ENCODE measurements at regions not wholly inside any gene's neighbourhood (a gene's known extent, or its start where the extent isn't known, plus 50 kb on each side); places are given as distances from the start of the nearest gene placed in this dataset.
"Not testable (repeated sequence)": the region's sequence is repeated elsewhere in the genome, so short reads cannot be mapped to it uniquely, and the experiment has no call there.

GRCh38 chr12:88716240-88716639 is 136.0 kb upstream of the KITLG start:
- H3K36me3 ChIP-seq (ENCODE audit: control insufficient read depth in 2 of 3, insufficient read depth in 3 of 3, low read length in 3 of 3), result no peaks in the 10 kb centered on the region
- no peak overlapping the region for H3K4me3 ChIP-seq (ENCODE audit: low read length in 3 of 3)
- FAIRE-seq (no peak), DNase-seq (no peak)
- TF ChIP-seq, protein P1, sequence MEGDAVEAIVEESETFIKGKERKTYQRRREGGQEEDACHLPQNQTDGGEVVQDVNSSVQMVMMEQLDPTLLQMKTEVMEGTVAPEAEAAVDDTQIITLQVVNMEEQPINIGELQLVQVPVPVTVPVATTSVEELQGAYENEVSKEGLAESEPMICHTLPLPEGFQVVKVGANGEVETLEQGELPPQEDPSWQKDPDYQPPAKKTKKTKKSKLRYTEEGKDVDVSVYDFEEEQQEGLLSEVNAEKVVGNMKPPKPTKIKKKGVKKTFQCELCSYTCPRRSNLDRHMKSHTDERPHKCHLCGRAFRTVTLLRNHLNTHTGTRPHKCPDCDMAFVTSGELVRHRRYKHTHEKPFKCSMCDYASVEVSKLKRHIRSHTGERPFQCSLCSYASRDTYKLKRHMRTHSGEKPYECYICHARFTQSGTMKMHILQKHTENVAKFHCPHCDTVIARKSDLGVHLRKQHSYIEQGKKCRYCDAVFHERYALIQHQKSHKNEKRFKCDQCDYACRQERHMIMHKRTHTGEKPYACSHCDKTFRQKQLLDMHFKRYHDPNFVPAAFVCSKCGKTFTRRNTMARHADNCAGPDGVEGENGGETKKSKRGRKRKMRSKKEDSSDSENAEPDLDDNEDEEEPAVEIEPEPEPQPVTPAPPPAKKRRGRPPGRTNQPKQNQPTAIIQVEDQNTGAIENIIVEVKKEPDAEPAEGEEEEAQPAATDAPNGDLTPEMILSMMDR (IDR thresholded peaks at IDR 0.05; ENCODE audit: borderline replicate concordance, extremely low read depth, insufficient read depth), result no peak
- no peaks in the 10 kb centered on the region for H3K4me1 ChIP-seq (ENCODE audit: control insufficient read depth in 2 of 3, insufficient read depth in 2 of 3, low read depth in 1 of 3, low read length in 3 of 3)
- intact Hi-C loops (cut with DNase I), result no loop called here
- no peaks in the 10 kb centered on the region for H3K27me3 ChIP-seq (ENCODE audit: control insufficient read depth, insufficient read depth, low read length)
- H3K9me3 ChIP-seq (ENCODE audit: control insufficient read depth in 2 of 3, insufficient read depth in 1 of 3, low read length in 3 of 3), result no peaks in the 10 kb centered on the region
- no peak overlapping the region for H3K9ac ChIP-seq (ENCODE audit: low read length in 3 of 3)
- H3K27ac ChIP-seq (ENCODE audit: low read depth in 2 of 2, low read length in 2 of 2), result no peak overlapping the region

- DNase-seq (no peak), FAIRE-seq (no peak)
- H3K27ac ChIP-seq (ENCODE audit: low read depth in 2 of 2, low read length in 2 of 2), result no peak overlapping the region
- TF ChIP-seq, protein P1 (IDR thresholded peaks at IDR 0.05; ENCODE audit: borderline replicate concordance, extremely low read depth, insufficient read depth), result no peak
- no peaks in the 10 kb centered on the region for H3K27me3 ChIP-seq (ENCODE audit: control insufficient read depth, insufficient read depth, low read length)
- no peaks in the 10 kb centered on the region for H3K9me3 ChIP-seq (ENCODE audit: control insufficient read depth in 2 of 3, insufficient read depth in 1 of 3, low read length in 3 of 3)
- H3K4me1 ChIP-seq (ENCODE audit: control insufficient read depth in 2 of 3, insufficient read depth in 2 of 3, low read depth in 1 of 3, low read length in 3 of 3), result no peaks in the 10 kb centered on the region
- H3K4me3 ChIP-seq (ENCODE audit: low read length in 3 of 3), result no peak overlapping the region
- no peak overlapping the region for H3K9ac ChIP-seq (ENCODE audit: low read length in 3 of 3)
- no peaks in the 10 kb centered on the region for H3K36me3 ChIP-seq (ENCODE audit: control insufficient read depth in 2 of 3, insufficient read depth in 3 of 3, low read length in 3 of 3)
- intact Hi-C loops (cut with DNase I), result no loop called here
Measured at GRCh38 chr12:88715673-88716072, 135.4 kb upstream of the KITLG start.

DNA sequence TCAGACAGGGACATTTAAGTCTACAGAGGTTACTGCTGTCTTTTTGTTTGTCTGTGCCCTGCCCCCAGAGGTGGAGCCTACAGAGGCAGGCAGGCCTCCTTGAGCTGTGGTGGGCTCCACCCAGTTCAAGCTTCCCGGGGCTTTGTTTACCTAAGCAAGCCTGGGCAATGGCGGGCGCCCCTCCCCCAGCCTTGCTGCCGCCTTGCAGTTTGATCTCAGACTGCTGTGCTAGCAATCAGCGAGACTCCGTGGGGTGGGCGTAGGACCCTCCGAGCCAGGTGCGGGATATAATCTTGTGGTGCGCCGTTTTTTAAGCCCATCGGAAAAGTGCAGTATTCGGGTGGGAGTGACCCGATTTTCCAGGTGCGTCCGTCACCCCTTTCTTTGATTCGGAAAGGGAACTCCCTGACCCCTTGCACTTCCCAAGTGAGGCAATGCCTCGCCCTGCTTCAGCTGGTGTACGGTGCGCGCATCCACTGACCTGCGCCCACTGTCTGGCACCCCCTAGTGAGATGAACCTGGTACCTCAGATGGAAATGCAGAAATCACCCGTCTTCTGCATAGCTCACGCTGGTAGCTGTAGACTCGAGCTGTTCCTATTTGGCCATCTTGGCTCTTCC is 134.1 kb upstream of the KITLG start:
- H3K4me3 ChIP-seq (ENCODE audit: low read length in 3 of 3); H3K4me1 ChIP-seq (ENCODE audit: control insufficient read depth in 2 of 3, insufficient read depth in 2 of 3, low read depth in 1 of 3, low read length in 3 of 3); H3K36me3 ChIP-seq (ENCODE audit: control insufficient read depth in 2 of 3, insufficient read depth in 3 of 3, low read length in 3 of 3); H3K27ac ChIP-seq (ENCODE audit: low read depth in 2 of 2, low read length in 2 of 2); DNase-seq; intact Hi-C loops (cut with DNase I); H3K9me3 ChIP-seq (ENCODE audit: control insufficient read depth in 2 of 3, insufficient read depth in 1 of 3, low read length in 3 of 3); FAIRE-seq; H3K9ac ChIP-seq (ENCODE audit: low read length in 3 of 3); H3K27me3 ChIP-seq (ENCODE audit: control insufficient read depth, insufficient read depth, low read length): not testable (repeated sequence)

DNA sequence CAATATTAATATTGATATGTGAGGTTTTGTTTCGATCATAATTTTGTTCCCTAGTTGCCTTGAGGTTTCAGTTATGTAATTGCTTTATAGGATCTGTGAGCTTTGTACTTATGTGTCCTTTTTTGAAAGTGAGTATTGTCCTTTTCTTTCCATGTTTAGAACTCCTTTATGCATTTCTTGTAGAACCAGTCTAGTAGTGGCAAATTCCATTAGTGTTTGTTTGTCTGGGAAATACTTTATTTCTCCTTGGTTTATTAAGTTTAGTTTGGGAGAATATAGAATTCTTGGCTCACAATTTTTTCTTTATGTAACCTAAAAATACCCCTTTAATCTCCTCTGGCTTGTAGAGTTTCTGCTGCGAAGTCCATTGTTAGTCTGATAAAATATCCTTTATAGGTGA is 127.5 kb upstream of the KITLG start:
- no peak for FAIRE-seq
- Histone ChIP-seq H3K4me3 (ENCODE audit: low read length in 3 of 3) (no peak overlapping the region), H3K9me3 (ENCODE audit: control insufficient read depth in 2 of 3, insufficient read depth in 1 of 3, low read length in 3 of 3) (peaks cover 0 to 7% (median 0%) of the 10 kb centered on the region in 3 donors), H3K36me3 (ENCODE audit: control insufficient read depth in 2 of 3, insufficient read depth in 3 of 3, low read length in 3 of 3) (no peaks in the 10 kb centered on the region), H3K27me3 (ENCODE audit: control insufficient read depth, insufficient read depth, low read length) (no peaks in the 10 kb centered on the region), H3K27ac (ENCODE audit: low read depth in 2 of 2, low read length in 2 of 2) (no peak overlapping the region), H3K9ac (ENCODE audit: low read length in 3 of 3) (no peak overlapping the region), H3K4me1 (ENCODE audit: control insufficient read depth in 2 of 3, insufficient read depth in 2 of 3, low read depth in 1 of 3, low read length in 3 of 3) (no peaks in the 10 kb centered on the region)
- no peak for DNase-seq
- TF ChIP-seq, protein P1 (IDR thresholded peaks at IDR 0.05; ENCODE audit: borderline replicate concordance, extremely low read depth, insufficient read depth), result no peak
- intact Hi-C loops (cut with DNase I), result no loop called here

Data from kidney (tissue), 13 donors.